ENCODE measurements at regions not wholly inside any gene's neighbourhood (a gene's known extent, or its start where the extent isn't known, plus 50 kb on each side); places are given as distances from the start of the nearest gene placed in this dataset.

DNA sequence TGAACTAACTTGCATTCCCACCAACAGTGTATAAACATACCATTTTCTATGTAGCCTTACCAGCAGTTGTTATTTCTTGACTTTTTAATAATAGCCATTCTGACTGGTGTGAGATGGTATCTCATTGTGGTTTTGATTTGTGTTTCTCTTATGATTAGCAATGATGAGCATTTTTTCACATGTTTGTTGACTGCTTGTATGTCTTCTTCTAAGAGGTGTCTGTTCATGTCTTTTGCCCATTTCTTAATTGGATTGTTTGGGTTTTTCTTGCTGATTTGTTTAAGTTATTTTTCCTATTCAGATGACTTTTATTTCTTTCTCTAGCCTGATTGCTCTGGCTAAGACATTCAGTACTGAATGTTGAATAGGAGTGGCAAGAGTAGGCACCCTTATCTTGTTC lies 230.3 kb downstream of the DAD1 start:
- TF ChIP-seq, protein P1, sequence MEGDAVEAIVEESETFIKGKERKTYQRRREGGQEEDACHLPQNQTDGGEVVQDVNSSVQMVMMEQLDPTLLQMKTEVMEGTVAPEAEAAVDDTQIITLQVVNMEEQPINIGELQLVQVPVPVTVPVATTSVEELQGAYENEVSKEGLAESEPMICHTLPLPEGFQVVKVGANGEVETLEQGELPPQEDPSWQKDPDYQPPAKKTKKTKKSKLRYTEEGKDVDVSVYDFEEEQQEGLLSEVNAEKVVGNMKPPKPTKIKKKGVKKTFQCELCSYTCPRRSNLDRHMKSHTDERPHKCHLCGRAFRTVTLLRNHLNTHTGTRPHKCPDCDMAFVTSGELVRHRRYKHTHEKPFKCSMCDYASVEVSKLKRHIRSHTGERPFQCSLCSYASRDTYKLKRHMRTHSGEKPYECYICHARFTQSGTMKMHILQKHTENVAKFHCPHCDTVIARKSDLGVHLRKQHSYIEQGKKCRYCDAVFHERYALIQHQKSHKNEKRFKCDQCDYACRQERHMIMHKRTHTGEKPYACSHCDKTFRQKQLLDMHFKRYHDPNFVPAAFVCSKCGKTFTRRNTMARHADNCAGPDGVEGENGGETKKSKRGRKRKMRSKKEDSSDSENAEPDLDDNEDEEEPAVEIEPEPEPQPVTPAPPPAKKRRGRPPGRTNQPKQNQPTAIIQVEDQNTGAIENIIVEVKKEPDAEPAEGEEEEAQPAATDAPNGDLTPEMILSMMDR (IDR thresholded peaks at IDR 0.05), result no peak
- TF ChIP-seq POLR2A (IDR thresholded peaks at IDR 0.05), result no peak

Data from adrenal gland (tissue), 5 donors.